Caki2 (cell line): ENCODE measurements at regions not wholly inside any gene's neighbourhood (a gene's known extent, or its start where the extent isn't known, plus 50 kb on each side); places are given as distances from the start of the nearest gene placed in this dataset.
A peak's percentile ranks its signal among the peaks of the same experiment; 100 is the strongest.
"Not testable (repeated sequence)": the region's sequence is repeated elsewhere in the genome, so short reads cannot be mapped to it uniquely, and the experiment has no call there.

Experiments
- DNase-seq: peaks from one replicate; pipeline ENCODE4 v3.0.0-alpha.2; 2015; ENCODE audit warnings: low read depth
- in situ Hi-C: cut with HindIII; loops from 2 replicates; pipeline ENCODE4 v1.10.0; 2016; ENCODE audit warnings: low sequenced_read_pairs, low pct_unique_long_range_greater_than_20kb, mixed read lengths

DNA sequence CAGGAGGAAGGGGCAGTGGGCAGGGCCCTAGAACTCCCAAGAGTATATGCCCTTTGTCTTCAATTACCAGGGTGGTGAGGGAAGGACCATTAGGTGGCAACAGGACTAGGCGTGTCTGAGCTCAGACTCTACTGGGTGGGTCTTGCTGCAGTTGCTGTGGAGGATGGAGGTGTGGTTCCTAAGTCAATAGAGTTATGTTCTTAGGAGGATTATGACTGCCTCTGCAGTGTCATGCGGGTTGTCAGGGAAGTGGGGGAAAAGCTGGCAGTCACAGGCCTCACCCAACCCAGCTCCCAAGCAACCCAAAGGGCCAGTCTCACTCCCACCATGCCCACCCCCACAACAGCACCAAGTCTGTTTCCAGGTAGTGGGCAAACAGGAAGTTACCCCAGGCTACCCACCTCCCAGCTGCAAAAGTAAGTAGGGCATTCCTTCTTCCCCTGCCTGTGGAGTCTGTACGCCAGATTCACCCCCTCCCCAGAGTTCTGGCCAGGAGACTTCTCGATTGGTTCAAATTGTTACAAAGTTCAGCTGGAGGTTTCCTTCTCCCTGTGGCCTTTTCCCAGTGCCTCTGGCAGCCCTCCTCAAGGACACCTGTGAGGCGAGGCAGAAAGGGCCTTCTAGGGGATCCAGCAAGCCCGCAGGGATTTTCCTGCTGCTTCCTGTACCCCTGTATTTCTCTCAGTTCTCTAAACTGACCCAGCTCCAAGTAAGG, 145.3 kb downstream of the HINT1 start:
- in situ Hi-C loops, result no loop called here
- DNase-seq, result peak; percentile 2

DNA sequence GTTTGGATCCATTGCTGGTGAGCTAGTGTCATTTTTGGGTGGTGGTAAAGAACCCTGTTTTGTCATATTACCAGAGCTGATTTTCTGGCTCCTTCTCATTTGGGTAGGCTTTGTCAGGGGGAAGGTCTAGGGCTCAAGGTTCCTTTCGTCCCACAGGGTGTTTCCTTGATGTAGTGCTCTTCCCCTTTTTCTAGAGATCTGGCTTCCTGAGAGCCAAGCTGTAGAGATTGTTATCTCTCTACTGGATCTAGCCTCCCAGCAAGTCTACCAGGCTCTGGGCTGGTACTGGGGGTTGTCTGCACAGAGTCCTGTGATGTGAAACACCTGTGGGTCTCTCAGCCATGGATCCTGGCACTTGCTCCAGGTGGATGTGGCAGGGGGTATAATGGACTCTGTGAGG, 145.9 kb downstream of the HINT1 start:
- DNase-seq, result no peak
- in situ Hi-C loops, result no loop called here

DNA sequence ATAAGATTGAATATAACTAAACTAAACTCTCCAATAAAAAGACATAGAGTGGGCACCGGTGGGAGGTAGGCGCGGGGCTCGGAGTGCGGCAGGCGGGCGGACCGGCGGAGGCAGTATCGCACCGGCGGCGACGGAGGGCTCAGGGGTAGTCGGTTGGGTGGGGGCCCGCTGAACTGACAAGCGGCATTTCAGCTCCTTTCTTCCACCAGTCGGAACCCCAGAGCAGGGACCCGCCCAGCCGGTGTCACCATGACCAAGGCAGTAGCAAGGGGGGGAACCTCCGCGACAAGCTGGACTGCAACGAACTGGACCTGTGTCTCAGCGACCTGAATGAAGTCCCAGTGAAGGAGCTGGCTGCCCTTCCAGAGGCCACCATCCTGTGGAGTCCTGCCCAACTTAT, 156.7 kb downstream of the HINT1 start:
- DNase-seq, result no peak
- in situ Hi-C loops, result no loop called here

DNA sequence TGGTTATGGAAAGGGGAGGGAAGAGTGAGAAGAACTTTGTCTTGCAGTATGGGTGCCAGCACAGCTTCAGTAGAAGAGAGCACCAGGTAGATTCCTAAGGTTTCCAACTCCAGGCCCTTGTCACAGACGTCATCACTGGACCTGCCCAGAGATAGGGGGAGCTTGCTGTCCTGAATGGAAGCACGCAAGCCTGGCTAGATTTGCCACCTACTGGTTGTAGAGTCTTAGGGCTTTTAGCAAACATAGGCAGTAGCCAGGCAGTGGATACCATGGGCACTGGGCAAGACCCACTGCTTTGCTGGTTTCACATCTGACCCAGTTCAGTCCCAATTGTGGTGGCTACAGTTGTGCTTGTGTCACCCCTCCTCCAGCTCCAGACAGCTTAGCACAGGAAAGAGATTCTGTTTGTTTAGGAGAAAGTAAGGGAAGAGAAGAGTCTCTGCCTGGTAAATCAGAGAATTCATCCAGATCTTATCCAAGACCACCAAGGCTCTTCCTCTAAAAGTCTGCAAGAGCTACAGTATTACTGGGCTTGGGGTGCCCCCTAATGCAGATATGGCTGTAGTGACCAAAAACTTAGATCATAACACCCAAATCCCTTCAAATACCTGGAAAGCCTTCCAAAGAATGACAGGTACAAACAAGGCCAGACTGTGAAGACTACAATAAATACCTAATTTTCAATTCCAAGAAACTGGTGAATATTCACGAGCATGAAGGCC, 158.9 kb downstream of the HINT1 start:
- DNase-seq, result no peak

DNA sequence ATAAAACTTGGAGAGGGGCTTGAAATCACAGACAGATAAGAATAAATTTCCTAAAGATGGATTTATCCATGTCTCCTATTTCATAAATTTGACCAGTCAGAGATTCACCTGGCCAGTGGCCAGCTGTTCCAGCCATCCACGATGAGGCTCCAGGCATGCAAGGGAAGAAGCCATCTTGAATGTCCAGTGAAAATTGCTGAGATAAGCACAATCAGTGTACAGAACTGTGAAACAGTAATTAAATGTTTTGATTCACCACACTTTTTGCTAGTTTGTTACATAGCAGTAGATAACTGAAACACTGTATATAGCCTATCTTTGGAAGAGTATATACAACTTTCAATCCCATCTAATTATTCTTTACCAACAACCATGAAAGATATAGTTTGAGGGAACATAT, 163.5 kb downstream of the HINT1 start:
- DNase-seq, result no peak
- in situ Hi-C loops, result no loop called here

More for the DNA sequence above, 158.9 kb downstream of the HINT1 start:
- in situ Hi-C loops, result no loop called here

DNA sequence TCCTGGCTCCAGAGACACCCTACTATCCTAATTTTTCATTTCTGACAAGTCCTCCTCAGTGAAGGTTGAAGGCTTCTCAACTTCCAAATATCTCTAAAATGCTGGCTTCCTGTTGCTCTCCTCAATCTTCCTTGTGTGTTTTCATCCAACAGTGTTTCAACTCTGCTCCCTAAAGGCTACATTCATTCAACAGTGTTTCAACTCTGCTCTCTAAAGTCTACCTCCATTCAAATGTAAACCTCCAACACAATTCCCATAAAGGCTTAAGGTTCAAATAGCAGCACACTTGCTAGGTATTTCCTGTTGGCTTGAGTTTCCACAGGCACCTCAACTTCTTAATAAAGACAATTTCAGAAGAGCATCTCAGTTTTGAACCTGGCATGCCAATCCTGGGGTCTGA, 164.8 kb downstream of the HINT1 start:
- DNase-seq, result no peak
- in situ Hi-C loops, result no loop called here

DNA sequence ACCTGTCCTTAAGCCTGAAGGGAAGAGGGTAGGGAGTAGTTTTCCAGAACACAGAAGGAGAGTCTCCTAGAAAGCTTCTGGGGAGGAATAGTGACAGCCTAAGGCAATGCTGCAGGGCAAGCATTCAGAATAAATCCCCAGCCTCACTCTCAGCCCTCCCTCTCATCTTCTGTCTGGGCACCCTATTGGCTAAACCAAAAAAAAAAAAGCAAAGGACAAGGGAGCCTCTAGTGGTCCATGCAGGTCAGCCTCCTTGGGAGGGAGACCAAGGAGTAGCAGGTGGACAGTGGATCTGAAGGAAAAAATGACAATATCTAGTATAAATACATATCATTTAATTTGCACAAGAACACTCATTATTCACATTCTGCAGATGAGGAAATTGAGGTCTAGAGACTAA, 168.3 kb downstream of the HINT1 start:
- in situ Hi-C loops, DNase-seq: not testable (repeated sequence)

DNA sequence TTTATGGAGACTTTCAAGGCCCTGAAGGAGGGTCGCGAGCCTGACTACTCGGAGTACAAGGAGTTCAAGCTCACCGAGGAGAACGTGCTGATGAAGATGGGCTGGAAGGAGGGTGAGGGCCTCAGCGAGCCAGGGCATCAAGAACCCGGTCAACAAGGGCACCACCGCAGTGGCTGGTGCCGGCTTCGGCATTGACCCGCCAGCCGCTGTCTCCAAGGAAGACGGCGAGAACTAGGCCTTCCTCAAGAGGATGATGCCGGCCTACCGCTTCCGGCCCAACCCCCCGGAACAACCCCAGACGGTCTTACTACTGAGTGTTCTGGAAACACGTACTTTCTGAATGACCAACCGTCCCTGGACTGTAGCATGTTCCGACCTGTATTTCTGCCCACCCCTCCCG, 169.2 kb downstream of the HINT1 start:
- in situ Hi-C loops, result no loop called here
- DNase-seq, result no peak

DNA sequence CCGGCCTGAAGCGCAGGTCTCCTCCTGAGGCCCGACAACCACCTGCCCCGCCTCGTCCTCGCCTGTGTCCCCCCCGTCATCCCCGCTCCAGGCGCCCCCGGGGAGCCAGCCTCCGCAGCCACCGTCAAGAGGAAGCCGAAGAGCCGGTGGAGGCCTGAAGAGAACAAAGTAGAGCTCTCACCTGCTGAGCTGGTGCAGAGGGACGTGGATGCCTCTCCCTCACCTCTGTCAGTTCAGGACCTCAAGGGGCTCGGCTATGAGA, 169.9 kb downstream of the HINT1 start:
- in situ Hi-C loops, result no loop called here
- DNase-seq, result no peak

DNA sequence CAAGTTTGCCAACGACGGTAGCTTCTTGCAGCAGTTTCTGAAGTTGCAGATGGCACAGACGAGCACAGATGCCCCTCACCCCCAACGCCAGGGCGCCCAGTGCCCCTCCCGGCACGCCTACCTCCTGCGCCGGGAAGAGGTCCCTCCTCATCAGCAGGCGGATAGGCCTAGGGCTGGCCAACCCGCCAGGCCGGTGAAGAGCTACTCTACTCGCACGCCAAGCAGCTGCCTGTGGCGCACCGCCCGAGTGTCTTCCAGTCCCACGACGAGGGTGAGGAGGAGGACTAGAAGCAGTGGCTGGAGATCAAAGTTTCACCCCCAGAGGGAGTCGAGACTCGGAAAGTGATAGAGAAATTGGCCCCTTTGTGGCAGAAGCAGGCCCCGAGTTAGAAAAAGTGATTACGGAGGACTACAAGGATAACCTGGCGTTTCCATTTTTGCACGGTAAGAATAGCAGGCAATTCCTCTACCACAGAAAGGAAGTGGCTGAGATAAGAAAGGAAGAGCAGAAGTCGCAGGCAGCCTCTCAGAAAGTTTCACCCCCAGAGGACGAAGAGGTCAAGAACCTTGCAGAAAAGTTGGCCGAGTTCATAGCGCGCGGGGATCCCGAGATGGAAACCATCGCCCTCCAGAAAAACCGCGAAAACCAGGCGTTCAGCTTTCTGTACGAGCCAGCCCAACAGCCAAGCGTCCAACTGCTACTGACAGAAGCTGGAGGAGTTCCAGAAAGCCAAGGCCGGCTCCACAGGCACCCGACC, 170.4 kb downstream of the HINT1 start:
- DNase-seq, result no peak
- in situ Hi-C loops, result no loop called here

DNA sequence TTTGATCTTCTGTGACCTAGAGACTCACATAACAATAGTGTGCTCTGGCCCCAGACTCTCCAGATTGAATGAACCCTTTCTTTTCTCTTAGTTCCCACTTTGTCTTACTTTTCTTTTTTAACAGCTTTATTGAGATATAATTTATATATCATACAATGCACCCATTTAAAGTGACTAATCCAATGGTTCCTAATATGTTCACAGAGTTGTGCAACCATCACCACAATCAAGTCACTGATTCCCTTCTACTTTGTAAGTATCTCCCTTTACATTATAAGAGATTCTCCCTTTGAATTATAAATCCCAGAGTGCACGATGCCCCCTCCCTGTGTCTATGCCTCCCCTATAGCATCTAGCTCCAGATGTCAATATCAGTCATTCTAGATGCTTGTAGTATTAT, 172.4 kb downstream of the HINT1 start:
- in situ Hi-C loops, result no loop called here
- DNase-seq, result no peak

DNA sequence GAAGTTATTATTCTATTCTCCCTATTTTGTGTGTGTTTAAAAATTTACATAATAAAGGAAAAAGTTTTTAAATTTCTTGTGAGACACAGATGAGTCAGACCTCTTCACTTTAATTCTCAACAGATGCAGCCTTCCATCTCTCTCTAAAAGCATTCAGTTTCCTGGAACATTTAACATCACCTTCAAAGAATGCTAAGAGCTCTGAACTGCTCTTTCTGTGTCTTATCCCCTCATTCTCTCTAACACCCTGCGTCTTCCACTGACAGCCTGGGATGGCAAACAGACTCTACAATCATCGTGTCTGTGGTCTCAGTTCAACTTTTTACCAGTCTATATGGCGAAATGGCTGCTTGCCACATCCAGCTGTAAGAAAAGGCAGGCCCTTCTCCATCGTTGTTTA, 173.0 kb downstream of the HINT1 start:
- no peak for DNase-seq
- in situ Hi-C loops, result no loop called here

DNA sequence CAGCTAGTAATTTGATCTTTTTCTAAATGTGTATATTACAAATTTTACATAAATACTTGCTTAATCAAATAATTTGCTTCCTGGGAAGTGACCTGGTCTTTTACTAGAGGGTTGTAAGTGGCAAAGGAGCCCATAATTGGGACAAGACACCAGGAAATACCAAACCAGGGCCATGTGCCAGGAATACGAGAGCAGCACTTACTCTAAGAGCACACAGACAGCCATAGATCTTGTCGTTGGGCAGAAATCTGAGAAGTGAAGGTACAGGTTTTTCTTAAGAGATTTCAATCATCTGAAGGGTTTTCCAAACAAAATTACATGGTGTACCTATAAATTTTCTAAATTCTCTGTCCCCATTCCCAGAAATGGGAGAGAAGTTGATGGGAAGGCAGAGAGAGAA, 179.3 kb downstream of the HINT1 start:
- in situ Hi-C loops, result no loop called here
- no peak for DNase-seq

DNA sequence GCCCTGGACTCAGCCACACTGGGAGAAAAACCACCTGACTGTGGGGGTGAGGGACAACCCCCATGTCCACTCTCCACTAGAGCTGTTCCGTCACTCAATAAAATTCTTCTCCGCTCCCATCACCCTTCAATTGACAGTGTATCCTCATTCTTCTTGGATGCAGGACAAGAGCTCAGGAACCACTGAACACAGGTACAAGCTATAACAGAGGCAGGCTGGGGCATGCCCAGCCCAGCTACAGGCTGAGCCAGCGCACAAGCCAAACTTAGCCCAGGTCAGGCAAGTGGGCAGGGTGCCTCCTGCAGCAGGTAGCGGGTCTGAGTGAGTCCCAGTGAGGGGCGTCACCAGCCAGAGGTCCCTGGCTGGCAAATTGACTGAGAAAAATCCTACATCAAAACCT, 183.4 kb downstream of the HINT1 start:
- no peak for DNase-seq
- in situ Hi-C loops, result no loop called here

DNA sequence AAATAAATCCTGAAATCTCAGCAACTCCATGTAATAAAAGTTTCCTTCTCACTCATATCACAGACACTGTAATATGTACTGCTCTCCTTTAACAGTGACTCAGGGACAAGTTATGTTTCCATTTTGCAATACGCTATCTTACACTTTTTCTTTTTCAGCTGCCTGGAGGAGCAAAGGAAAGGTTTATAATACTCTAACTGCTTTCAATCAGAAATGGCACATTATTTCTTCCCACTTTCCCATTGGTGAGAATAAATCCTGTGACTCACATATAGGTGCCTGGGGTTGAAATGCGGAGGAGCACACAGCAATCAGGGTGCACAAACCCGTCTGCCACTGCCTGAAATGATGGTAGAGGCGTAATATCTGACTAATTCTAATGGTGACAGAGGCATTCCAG, 186.6 kb downstream of the HINT1 start:
- in situ Hi-C loops, result no loop called here

DNA sequence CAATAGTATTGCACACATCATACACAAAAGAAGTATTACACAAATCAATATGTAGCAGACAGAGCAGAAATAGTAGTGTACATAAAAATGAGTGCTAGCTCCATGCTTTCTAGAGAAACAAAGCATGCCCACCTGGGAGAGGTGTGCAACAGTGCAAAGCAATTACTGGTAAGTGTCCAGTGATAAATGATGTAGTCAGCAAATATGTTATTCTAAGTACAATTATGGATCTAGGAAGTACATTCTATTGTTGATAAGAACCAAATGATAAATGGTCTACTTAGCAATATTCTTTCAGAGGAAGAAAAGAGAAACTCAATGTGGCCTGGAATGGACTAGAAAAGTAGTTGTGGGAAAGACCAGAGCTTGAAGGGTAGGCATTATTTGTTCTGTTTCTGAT, 188.6 kb downstream of the HINT1 start:
- DNase-seq, result no peak
- in situ Hi-C loops, result no loop called here

More for the DNA sequence above, 186.6 kb downstream of the HINT1 start:
- DNase-seq, result no peak

DNA sequence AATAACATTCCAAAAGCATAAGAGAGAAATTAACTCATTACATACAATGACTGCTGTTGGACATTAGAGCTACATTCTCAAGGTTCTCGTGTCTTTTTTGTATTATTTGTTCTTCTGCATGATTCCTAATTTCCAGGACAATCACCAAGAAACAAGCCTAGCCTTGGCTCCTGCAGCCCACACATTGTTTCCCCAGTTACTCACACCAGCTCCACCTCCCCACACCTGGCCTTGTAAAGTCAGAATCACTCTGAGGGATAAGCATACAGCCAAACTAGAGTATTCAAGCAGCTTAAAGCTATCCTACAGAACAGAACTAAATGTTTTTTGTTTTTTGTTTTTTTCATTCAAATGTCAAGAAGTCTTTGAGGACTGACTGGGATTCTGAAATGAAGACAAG, 189.2 kb downstream of the HINT1 start:
- in situ Hi-C loops, result no loop called here
- DNase-seq, result no peak

DNA sequence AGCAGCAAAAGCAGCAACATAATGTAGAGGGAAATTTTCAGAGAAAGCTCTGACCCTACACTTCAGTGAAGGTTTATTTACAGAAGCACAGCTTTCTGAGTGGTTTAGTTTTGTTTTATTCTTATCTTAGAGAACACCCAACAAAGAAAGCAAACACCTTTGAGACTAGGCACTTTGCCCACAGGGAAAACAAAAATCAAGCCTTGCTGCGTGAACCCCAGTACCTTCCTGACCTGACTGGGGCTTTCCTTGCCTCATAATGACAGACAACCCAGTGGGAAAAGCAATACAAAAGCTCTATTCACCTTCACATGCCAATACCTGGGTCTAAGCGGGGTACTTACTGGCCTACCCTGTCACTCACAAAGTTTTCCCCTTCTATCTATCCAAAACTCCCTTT, 189.8 kb downstream of the HINT1 start:
- in situ Hi-C loops, result no loop called here
- DNase-seq, result no peak

DNA sequence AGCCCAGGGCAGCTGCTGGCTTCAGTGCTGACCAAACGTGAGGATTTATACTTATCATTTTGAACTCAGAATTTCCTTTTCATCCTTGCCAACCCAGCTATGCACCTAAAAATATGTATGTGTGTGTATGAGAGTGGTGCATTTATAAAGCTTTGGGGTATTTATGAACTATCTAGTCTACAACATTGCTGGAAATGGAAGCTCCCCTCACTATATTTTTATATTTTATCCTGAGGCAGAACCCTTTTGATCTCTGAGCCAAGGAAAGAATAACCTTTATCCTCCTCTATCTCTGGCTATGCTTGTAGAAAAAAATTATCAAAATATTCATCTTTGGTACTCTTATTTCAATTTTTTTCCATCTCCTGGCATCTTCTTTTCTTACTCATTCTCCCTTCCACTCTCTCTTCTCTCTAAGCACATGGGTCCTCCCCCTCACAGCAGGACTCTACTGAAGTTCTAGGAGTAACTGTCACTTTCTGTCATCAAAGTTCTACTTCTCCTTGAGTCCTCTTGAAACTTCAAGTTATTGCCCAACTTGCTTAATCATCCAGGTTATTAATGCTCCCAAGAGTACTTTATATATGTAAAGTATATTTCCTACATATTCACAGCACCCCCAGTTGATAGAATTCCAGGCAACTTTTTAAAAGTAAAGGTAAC, 190.9 kb downstream of the HINT1 start:
- in situ Hi-C loops, result no loop called here
- DNase-seq, result no peak
